Neutrophil (primary cell): ENCODE measurements at regions not wholly inside any gene's neighbourhood (a gene's known extent, or its start where the extent isn't known, plus 50 kb on each side); places are given as distances from the start of the nearest gene placed in this dataset.

Experiments used
- H3K27ac ChIP-seq: fragments of 200-600 bp; sonication (generic); 2 replicates; pipeline ENCODE4 v1.5.1; 2016; ENCODE audit warnings: mild to moderate bottlenecking, moderate library complexity
- H3K27me3 ChIP-seq: fragments of 200-600 bp; sonication (generic); 2 replicates; pipeline ENCODE4 v1.6.0; 2016; ENCODE audit warnings: mild to moderate bottlenecking
- H3K36me3 ChIP-seq: fragments of 200-600 bp; sonication (generic); 2 replicates; pipeline ENCODE4 v1.5.1; 2017
- H3K4me1 ChIP-seq, 2 experiments: fragments of 200-600 bp in 1 of 2; sonication (generic) in 1 of 2; 1 replicate in 1 of 2; 2 replicates in 1 of 2; pipeline versions ENCODE4 v1.5.1 to v1.6.1; 2013 to 2016; ENCODE audit warnings: low read depth in 1 of 2, low read length in 1 of 2, mild to moderate bottlenecking in 1 of 2, moderate library complexity in 1 of 2; ENCODE audit not compliant: control insufficient read depth in 1 of 2, insufficient read depth in 1 of 2
- H3K4me3 ChIP-seq, 2 experiments: fragments of 200-600 bp in 1 of 2; sonication (generic) in 1 of 2; 1 replicate in 1 of 2; 2 replicates in 1 of 2; pipeline ENCODE4 v1.5.1; 2013 to 2016; ENCODE audit warnings: low read depth in 1 of 2, low read length in 1 of 2, mild to moderate bottlenecking in 1 of 2, moderate library complexity in 1 of 2
- H3K9me3 ChIP-seq: fragments of 200-600 bp; sonication (generic); 2 replicates; pipeline ENCODE4 v1.5.1; 2016
- CTCF ChIP-seq: fragments of 200-600 bp; sonication (generic); IDR thresholded peaks from 2 replicates; pipeline ENCODE4 v1.5.1; 2016; ENCODE audit warnings: antibody characterized with exemption

DNA sequence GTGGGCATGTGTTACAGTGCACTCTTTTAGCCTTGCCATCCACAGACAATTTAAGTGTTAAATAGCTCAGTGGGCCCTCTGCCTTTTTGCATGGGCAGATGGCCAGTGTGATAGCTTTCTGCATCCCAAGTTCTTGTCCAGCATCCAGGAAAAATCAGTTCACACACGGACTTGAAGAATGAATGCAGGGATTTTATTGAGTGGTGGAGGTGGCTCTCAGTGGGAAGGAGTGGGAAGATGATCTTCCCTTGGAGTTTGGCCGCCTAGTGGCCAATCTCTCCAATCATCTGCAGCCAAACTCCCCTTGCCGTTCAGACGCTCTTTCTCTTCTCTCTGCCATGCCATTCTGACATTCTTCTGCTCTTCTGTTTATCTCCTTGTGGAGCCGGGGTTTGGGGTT lies 322.4 kb upstream of the GRAMD2B start:
- Histone ChIP-seq H3K4me3 (no peak overlapping the region), H3K27me3 (no peaks in the 10 kb centered on the region), H3K36me3 (no peaks in the 10 kb centered on the region), H3K27ac (no peak overlapping the region), H3K9me3 (no peaks in the 10 kb centered on the region), H3K4me1 (no peaks in the 10 kb centered on the region)
- no peak for TF ChIP-seq CTCF

DNA sequence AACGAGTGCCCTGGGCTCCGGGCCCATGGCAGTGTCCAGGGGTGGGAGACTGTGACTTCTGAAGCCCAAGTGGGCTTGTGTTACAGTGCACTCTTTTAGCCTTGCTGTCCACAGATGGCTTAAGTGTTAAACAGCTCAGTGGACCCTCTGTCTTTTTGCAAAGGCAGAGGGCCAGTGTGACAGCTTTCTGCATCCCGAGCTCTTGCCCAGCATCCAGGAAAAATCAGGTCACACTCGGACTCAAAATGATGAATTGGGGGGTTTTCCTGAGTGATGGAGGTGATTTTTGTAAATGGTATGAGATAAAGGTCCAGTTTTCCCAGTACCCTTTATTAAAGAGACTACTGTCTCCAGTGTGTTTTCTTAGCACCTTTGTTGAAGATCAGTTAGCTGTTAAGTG lies 321.3 kb upstream of the GRAMD2B start:
- Histone ChIP-seq H3K4me3 (no peak overlapping the region), H3K4me1 (no peaks in the 10 kb centered on the region), H3K27me3 (no peaks in the 10 kb centered on the region), H3K27ac (no peak overlapping the region), H3K36me3 (no peaks in the 10 kb centered on the region), H3K9me3 (no peaks in the 10 kb centered on the region)
- no peak for TF ChIP-seq CTCF

- Histone ChIP-seq H3K4me3 (no peak overlapping the region), H3K9me3 (no peaks in the 10 kb centered on the region), H3K36me3 (no peaks in the 10 kb centered on the region), H3K27ac (no peak overlapping the region), H3K4me1 (no peaks in the 10 kb centered on the region), H3K27me3 (no peaks in the 10 kb centered on the region)
- no peak for TF ChIP-seq CTCF
Observed at GRCh38 chr5:126103050-126103449, 320.2 kb upstream of the GRAMD2B start.

- Histone ChIP-seq H3K4me3 (no peak overlapping the region), H3K9me3 (no peaks in the 10 kb centered on the region), H3K4me1 (no peaks in the 10 kb centered on the region), H3K27me3 (no peaks in the 10 kb centered on the region), H3K27ac (no peak overlapping the region), H3K36me3 (no peaks in the 10 kb centered on the region)
- TF ChIP-seq CTCF: no peak
Observed at GRCh38 chr5:126103868-126104267, 319.3 kb upstream of the GRAMD2B start.

DNA sequence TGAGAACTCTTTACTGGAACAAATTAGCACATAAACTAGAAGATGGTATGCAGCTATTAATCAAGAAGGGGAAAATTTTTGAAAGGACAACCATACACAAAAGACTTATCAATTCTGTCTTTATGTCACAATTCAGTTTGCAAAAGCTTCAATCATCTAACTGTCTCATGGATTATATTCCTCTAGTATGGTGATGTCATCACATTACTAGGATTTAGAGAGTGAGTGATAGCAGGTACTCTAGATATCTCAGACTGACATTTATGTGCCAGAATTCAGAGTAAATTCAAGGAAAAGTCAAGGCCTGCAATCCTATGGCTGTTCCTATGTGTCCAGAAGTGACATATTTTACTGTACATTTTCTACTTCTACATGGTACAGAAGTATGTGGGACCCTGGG lies 318.9 kb upstream of the GRAMD2B start:
- no peak overlapping the region for H3K27ac ChIP-seq
- H3K27me3 ChIP-seq: no peaks in the 10 kb centered on the region
- TF ChIP-seq CTCF: no peak
- H3K36me3 ChIP-seq: no peaks in the 10 kb centered on the region
- no peaks in the 10 kb centered on the region for H3K9me3 ChIP-seq
- H3K4me3 ChIP-seq: no peak overlapping the region
- no peaks in the 10 kb centered on the region for H3K4me1 ChIP-seq

DNA sequence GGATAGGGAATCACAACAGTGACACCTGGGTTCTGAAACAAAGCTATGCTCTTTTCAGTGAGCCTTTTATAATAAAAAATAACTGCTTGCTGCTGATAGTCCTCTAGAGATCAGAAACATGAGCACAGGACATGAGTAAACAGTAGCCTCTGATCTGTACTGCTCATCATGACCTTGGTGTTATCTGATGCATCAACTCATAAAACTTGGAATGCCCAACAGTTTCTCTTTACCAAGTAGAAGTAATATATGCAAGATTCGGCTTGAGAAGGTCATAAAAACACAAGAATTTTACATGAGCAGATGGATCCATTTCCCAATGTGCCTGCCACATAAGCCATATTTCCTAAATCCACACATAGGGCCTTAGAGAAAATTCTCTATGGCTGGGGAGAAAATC lies 318.3 kb upstream of the GRAMD2B start:
- Histone ChIP-seq H3K27ac (no peak overlapping the region), H3K27me3 (no peaks in the 10 kb centered on the region), H3K36me3 (no peaks in the 10 kb centered on the region), H3K4me3 (no peak overlapping the region), H3K4me1 (no peaks in the 10 kb centered on the region), H3K9me3 (no peaks in the 10 kb centered on the region)
- TF ChIP-seq CTCF: no peak
